AML-193 (cell line): ENCODE measurements at regions not wholly inside any gene's neighbourhood (a gene's known extent, or its start where the extent isn't known, plus 50 kb on each side); places are given as distances from the start of the nearest gene placed in this dataset.

ENCODE experiments used
- DNase-seq, 2 experiments: peaks; one replicate each; lab custom pipeline; 2025; lab: John Stamatoyannopoulos, UW

- no peak for DNase-seq
Measured at GRCh38 chr13:57224414-57224813, 57.4 kb downstream of the PRR20E start.

GRCh38 chr13:57250472-57250871 lies 83.5 kb downstream of the PRR20E start:
- DNase-seq, result no peak

DNA sequence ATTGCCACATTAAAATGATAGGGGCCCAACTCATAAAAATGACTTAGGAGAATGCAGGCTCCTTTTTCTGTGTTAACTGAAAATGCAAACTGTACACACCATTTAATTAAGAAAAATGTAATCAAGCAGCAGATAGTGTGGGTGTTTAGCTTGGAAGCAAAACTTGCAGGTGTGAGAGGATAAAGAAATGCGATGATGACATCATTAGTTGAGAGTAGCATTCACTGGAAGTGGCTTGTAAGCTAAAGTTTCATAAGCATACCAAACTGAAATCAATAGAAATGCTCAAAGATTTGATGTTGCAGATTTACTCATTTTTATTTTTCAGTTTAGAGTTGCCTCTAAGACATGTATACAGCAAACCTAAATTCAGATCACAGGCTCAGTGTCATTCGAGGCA lies 86.6 kb downstream of the PRR20E start:
- DNase-seq, result no peak

GRCh38 chr13:57264965-57265364 lies 98.0 kb downstream of the PRR20E start:
- DNase-seq, result no peak

GRCh38 chr13:57270493-57270892 lies 103.5 kb downstream of the PRR20E start:
- no peak for DNase-seq

- no peak for DNase-seq
Measured at GRCh38 chr13:57286511-57287098, 119.6 kb downstream of the PRR20E start.

DNA sequence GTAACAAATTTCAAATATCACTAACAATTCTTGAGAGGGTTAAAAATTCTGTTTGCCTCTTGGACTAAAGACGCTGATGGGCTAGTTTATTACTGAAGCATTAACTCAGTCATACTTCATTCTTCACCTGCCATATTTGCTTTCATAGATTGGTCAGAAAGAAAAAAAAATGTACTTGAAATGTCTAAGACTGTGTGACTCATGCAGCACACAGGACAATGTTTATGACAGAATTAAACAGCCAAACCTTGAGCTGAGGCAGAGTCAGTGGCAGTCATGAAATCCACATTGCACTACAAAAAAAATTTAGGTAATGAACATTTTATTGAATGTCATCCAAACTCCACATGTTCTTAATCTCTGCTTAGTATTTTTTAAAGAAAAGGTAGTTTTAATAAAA lies 135.6 kb downstream of the PRR20E start:
- no peak for DNase-seq

- no peak for DNase-seq
Measured at GRCh38 chr13:57311009-57311586, 144.1 kb downstream of the PRR20E start.

GRCh38 chr13:57314897-57315520 lies 148.0 kb downstream of the PRR20E start:
- no peak for DNase-seq

DNA sequence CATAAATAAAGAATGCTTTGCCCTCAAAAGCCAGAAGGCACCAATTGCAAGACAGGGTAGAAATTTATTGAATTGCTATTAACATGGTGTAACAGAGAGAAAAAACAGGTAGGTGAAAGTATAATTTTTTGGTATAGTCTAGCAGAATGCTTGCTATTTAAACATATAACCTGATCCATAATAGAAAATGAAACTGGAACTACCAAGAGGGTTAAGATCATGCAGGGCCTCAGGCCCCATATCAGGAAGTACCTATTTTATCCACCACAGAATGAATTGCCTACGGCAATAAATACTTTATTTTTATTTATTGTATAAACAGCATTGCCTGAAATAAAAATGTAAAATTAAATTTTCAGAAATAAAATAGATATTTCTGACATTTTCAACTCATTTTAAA lies 159.5 kb downstream of the PRR20E start:
- no peak for DNase-seq

- no peak for DNase-seq
Measured at GRCh38 chr13:57340878-57341277, 173.9 kb downstream of the PRR20E start.

DNA sequence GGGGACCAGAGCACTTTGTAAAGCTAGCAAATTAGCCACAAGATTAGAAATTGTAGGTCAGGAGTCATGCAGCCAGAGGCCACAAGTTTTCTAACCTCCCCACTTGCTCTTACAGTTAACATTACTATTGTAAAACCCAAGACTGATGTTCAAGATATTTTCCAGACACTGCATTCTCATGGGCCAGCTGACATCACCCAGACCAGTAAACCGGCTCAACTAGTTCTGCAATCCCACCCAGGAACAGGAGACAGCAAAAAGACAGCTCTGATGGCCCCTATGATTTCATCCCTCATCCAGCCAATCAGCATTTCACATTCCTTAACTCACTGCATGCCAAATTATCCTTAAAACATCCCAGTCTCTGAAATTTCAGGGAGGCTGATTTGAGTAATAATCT lies 178.5 kb downstream of the PRR20E start:
- no peak for DNase-seq

DNA sequence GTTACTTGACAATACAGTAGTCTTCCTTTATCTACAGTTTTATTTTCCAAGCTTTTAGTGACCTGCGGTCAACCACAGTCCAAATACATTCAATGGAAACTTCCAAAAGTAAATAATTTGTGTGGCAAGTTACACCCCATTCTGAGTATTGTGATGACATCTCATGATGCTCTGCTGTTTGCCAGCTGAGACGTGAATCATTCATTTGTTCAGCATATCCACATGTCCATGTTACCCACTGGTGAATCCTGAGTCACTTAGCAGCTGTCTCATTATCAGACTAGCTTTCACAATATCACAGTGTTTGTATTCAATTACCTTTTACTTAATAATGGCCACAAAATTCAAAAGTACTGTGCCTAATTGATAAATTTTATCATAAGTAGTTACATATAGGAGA lies 179.8 kb downstream of the PRR20E start:
- no peak for DNase-seq

DNA sequence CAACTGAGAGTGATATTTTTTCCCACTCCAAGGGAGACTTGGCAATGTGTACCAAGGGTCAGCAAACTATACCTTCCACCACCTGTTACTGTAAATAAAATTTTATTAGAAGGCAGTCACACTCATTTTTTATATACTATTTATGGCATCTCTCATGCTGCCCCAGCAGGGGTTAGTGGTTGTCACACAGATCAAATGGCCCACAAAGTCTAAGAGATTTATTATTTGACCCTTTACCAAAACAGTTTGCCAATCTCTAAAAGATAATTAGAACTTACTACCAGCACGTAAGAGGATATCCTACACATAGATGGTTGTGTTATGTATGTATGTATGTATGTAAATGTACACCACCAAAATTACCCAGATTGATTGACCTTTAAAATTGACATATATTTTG lies 185.1 kb downstream of the PRR20E start:
- no peak for DNase-seq

- DNase-seq, result no peak
Measured at GRCh38 chr13:57353831-57354230, 186.8 kb downstream of the PRR20E start.

DNA sequence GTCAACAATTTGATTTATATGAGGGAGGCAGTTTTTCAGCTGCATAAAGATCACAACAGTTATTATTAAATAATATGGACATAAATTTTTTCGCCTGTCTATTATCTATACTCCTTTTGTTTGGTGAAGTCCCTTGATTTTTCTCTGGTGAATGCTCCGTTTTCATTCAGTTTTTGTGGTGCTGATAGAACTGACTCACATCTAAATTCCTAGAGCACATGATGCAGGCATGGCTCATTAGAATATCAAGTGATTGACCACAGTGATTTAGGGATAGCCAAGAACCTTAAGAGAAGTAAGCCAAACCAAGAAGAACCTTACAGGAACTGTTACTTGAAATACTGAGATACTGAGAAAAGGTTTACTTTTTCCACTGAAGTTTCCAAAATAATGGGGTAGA lies 208.9 kb downstream of the PRR20E start:
- DNase-seq, result no peak

DNA sequence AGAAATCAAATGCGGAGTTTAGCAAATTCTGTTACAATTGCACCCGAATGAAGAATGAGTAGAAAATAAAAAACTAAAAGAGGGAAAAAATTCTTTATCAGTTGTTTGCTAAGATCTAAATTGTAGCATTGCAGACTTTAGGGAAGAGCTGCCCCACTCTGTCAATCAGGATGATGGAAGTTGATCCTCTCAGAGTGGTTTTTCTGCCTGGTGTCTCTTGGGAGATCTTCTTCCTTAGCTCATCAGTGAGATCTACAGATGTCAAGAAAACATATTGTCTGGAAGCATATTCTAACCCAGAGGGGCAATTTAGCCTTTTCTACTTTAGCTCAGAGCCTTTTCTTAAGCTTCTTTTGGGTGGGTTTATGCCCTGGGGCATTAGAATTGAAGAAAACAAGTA lies 223.2 kb upstream of the PCDH17 start:
- no peak for DNase-seq

- no peak for DNase-seq
Measured at GRCh38 chr13:57409121-57409520, 222.4 kb upstream of the PCDH17 start.

GRCh38 chr13:57409656-57410055 lies 221.9 kb upstream of the PCDH17 start:
- no peak for DNase-seq

DNA sequence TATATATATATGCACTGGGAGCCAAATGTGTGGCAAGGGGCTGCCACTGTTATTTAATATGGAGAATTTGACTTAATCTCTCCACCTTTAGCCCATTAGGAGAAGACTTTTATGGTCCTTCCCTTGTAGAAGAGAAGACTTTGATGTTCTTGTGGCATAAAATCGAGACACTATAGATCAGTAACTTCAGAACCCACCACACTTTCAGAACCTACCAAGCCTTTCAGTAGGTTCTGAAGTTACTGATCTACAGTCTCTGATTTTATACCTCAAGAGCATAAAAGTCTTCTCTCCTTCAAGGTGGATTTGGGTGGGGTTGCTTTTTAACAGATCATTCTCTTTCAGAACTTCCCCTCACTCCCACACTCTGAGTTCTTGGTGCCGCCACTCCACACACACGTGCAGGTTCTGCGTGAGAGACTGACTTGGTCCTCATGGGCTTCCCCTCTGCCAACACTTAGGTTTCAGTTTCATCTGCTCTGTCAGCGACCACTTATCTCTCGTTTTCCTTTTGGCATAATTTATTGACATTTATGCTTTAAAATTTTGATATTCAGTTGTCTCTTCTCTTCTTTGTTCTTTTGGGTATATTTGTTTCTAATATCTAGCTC lies 213.4 kb upstream of the PCDH17 start:
- no peak for DNase-seq

DNA sequence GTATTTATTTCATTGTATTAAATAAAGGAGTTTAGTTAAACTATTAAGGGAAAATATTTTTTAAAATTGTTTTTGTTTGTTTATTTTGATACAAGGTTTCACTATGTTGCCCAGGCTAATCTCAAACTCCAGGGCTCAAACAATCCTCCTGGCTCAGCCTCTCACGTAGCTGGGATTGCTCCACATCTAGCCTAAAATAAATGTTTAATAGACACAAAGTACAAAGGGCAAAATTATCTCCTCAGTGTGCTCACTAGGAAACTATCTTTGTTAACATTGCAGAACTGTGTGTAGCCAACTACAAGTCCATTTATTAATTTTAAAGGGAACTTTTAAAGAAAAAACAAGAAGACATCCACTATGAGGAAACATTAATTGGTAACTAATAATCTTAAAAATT lies 207.2 kb upstream of the PCDH17 start:
- DNase-seq, result no peak

DNA sequence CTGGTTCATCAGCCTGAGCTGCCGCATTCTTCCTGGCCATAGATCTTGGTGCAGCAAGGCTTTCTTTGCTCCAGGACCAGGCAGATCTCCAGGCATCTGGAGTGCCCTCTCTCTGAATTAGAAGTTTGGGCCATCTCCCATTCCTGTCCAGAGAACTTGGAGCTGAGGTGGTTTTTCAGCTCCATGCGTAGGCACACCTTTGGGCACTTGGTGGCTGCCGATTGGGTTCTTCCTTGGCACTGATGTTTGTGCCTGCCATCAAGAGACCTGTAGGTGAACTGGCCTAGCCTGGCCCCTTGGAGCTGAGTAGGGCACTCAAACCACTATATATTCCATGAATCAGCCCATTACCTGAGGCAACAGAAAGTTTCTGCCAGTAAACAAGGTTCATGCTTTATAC lies 206.0 kb upstream of the PCDH17 start:
- no peak for DNase-seq

DNA sequence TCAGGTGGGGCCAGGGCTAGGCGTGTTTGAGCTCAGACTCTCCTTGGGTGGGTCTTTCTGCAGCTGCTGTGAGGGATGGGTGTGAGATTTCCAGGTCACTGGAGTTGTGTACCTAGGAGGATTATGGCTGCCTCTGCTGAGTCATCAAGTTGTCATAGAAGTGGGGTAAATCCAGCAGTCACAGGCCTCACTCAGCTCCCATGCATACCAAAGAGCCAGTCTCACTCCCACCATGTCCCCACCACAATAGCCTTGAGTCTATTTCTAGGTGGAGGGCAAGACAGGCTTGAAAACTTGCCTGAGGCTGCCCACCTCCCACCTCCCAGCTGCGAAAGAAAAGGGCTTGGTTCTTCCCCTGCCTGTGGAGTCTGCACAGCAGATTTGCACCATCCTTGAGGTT lies 194.0 kb upstream of the PCDH17 start:
- DNase-seq, result no peak

- DNase-seq, result no peak
Measured at GRCh38 chr13:57438072-57438471, 193.5 kb upstream of the PCDH17 start.
